ENCODE measurements at regions not wholly inside any gene's neighbourhood (a gene's known extent, or its start where the extent isn't known, plus 50 kb on each side); places are given as distances from the start of the nearest gene placed in this dataset.
A peak's percentile ranks its signal among the peaks of the same experiment; 100 is the strongest.

DNA sequence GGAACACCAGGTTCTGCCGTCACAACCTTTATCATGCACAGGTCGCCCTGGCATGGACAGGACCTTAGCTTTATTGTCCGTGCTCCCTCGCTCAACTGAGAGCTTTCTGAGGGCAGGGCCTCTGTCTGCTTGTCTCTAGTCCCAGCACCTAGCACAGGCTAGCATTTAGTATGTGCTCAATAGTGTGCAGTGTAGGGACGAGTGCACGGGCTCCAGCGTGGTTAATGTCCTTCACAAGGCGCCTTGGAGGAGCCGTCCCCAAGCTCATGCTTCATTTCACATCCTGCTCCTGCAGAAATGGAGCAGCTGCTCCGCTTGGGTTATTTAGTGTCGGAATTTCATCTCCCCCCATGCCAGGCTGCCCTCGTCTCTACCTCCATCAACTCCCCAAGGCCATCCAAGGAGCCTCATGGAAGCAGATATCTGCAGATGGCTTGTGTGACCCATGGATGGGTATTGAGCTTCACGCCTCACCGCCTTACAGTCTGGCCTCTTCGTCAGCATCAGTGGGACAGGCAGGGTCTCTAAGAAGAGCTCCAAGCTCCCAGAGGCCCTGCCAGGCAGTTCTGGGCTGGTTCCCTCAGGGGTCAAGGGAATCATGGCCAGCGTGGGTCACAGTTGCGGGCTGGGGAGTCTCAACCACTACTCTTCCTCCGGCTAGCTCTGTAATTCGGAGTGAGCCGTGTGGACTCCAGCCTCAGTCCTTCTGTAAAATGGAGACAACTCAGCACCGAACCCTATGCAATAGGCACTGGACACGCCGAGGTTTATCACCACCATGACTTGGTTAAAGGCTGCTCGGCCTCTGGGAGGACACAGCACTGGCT, 60.8 kb upstream of the APCDD1L start:
- H3K4me2 ChIP-seq (ENCODE audit: low read length, poor library complexity, severe bottlenecking): no peak overlapping the region
- no peak overlapping the region for H3K23ac ChIP-seq (ENCODE audit: low read length in 2 of 2)
- H3K79me1 ChIP-seq (replicated peaks; ENCODE audit: low read length, poor library complexity, severe bottlenecking): no peaks in the 10 kb centered on the region
- no peak overlapping the region for H3K18ac ChIP-seq (ENCODE audit: low read depth in 1 of 2, low read length in 2 of 2)
- H3K4me1 ChIP-seq (ENCODE audit: control insufficient read depth, insufficient read depth, low read depth, low read length): peaks cover 10% of the 10 kb centered on the region
- no peak overlapping the region for H3K4me3 ChIP-seq (ENCODE audit: insufficient read depth in 1 of 2, low read depth in 1 of 2, low read length in 2 of 2)
- no peak overlapping the region for H2BK15ac ChIP-seq (ENCODE audit: low read depth, poor library complexity, severe bottlenecking)
- no peak overlapping the region for H3K4ac ChIP-seq (ENCODE audit: low read depth in 1 of 2, low read length in 2 of 2)
- no peak overlapping the region for H2AFZ ChIP-seq (ENCODE audit: low read depth, low read length)
- no peak overlapping the region for H4K8ac ChIP-seq (ENCODE audit: low read length)
- H2BK12ac ChIP-seq (ENCODE audit: low read length in 2 of 2): no peak overlapping the region
- H3K14ac ChIP-seq (ENCODE audit: low read length in 2 of 2): no peak overlapping the region
- peak overlapping the region; percentile 81 for H2AK5ac ChIP-seq (ENCODE audit: low read length, severe bottlenecking)
- H2BK5ac ChIP-seq (ENCODE audit: low read depth, low read length, poor library complexity, severe bottlenecking): no peak overlapping the region
- no peak for DNase-seq
- no peak overlapping the region for H2BK120ac ChIP-seq (ENCODE audit: low read depth, low read length)
- peak overlapping the region; percentile 43 for H4K91ac ChIP-seq (ENCODE audit: low read length)
- no peak overlapping the region for H3K27ac ChIP-seq (ENCODE audit: low read length, poor library complexity, severe bottlenecking)
- no peak overlapping the region for H3K9ac ChIP-seq (ENCODE audit: low read length)
- H3K36me3 ChIP-seq (ENCODE audit: control insufficient read depth in 1 of 2, insufficient read depth in 2 of 2, low read depth in 1 of 2, low read length in 2 of 2): no peaks in the 10 kb centered on the region
- H3K9me3 ChIP-seq (ENCODE audit: control insufficient read depth, low read length): no peaks in the 10 kb centered on the region
- 87% methylated on average over 24 of the region's 24 CpGs for WGBS
- peaks cover 0 to 24% of the 10 kb centered on the region in 2 experiments for H3K27me3 ChIP-seq (ENCODE audit: control insufficient read depth in 1 of 2, insufficient read depth in 1 of 2, low read length in 2 of 2)

GRCh38 chr20:58574469-58574868, 59.3 kb upstream of the APCDD1L start:
- Histone ChIP-seq H3K23ac (ENCODE audit: low read length in 2 of 2) (no peak overlapping the region), H3K9ac (ENCODE audit: low read length) (no peak overlapping the region), H2AK5ac (ENCODE audit: low read length, severe bottlenecking) (no peak overlapping the region), H3K18ac (ENCODE audit: low read depth in 1 of 2, low read length in 2 of 2) (no peak overlapping the region), H3K27me3 (ENCODE audit: control insufficient read depth in 1 of 2, insufficient read depth in 1 of 2, low read length in 2 of 2) (peaks cover 0 to 29% of the 10 kb centered on the region in 2 experiments), H2BK15ac (ENCODE audit: low read depth, poor library complexity, severe bottlenecking) (no peak overlapping the region), H3K14ac (ENCODE audit: low read length in 2 of 2) (no peak overlapping the region), H4K91ac (ENCODE audit: low read length) (no peak overlapping the region), H3K4me3 (ENCODE audit: insufficient read depth in 1 of 2, low read depth in 1 of 2, low read length in 2 of 2) (no peak overlapping the region), H4K8ac (ENCODE audit: low read length) (no peak overlapping the region), H3K4me1 (ENCODE audit: control insufficient read depth, insufficient read depth, low read depth, low read length) (peaks cover 19% of the 10 kb centered on the region), H2BK5ac (ENCODE audit: low read depth, low read length, poor library complexity, severe bottlenecking) (no peak overlapping the region), H2BK12ac (ENCODE audit: low read length in 2 of 2) (no peak overlapping the region), H3K36me3 (ENCODE audit: control insufficient read depth in 1 of 2, insufficient read depth in 2 of 2, low read depth in 1 of 2, low read length in 2 of 2) (no peaks in the 10 kb centered on the region), H3K4me2 (ENCODE audit: low read length, poor library complexity, severe bottlenecking) (no peak overlapping the region), H2AFZ (ENCODE audit: low read depth, low read length) (no peak overlapping the region), H3K4ac (ENCODE audit: low read depth in 1 of 2, low read length in 2 of 2) (no peak overlapping the region), H3K27ac (ENCODE audit: low read length, poor library complexity, severe bottlenecking) (no peak overlapping the region), H3K9me3 (ENCODE audit: control insufficient read depth, low read length) (no peaks in the 10 kb centered on the region), H3K79me1 (replicated peaks; ENCODE audit: low read length, poor library complexity, severe bottlenecking) (no peaks in the 10 kb centered on the region), H2BK120ac (ENCODE audit: low read depth, low read length) (no peak overlapping the region)
- WGBS: 46% methylated on average over 1 of the region's 1 CpG
- no peak for DNase-seq

DNA sequence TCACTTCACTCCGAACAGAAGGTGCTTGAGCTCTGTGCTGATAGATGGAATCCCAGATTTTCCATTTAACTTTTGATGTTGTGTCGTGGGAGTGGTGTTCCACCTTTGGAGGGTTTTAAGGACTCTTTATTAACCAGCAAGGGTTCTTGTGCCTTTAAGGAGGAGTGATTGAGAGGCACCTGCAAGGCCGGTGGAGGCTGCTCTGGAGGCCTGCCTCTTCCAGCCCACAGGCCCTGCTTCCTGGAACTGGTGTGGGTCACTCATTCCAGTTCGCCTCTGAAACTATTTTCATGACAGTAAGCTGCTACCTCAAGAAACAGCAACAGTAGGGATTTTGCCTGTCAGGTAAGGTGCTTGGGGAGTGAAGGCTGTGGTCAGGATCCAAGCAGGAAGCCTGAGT, 58.8 kb upstream of the APCDD1L start:
- whole genome bisulfite sequencing: 95% methylated on average over 4 of the region's 4 CpGs
- Histone ChIP-seq H3K36me3 (ENCODE audit: control insufficient read depth in 1 of 2, insufficient read depth in 2 of 2, low read depth in 1 of 2, low read length in 2 of 2) (no peaks in the 10 kb centered on the region), H2BK120ac (ENCODE audit: low read depth, low read length) (no peak overlapping the region), H3K9me3 (ENCODE audit: control insufficient read depth, low read length) (no peaks in the 10 kb centered on the region), H3K9ac (ENCODE audit: low read length) (no peak overlapping the region), H3K4ac (ENCODE audit: low read depth in 1 of 2, low read length in 2 of 2) (no peak overlapping the region), H2BK15ac (ENCODE audit: low read depth, poor library complexity, severe bottlenecking) (no peak overlapping the region), H4K91ac (ENCODE audit: low read length) (no peak overlapping the region), H3K18ac (ENCODE audit: low read depth in 1 of 2, low read length in 2 of 2) (no peak overlapping the region), H3K4me2 (ENCODE audit: low read length, poor library complexity, severe bottlenecking) (no peak overlapping the region), H3K27me3 (ENCODE audit: control insufficient read depth in 1 of 2, insufficient read depth in 1 of 2, low read length in 2 of 2) (peaks cover 0 to 34% of the 10 kb centered on the region in 2 experiments), H3K14ac (ENCODE audit: low read length in 2 of 2) (no peak overlapping the region), H3K79me1 (replicated peaks; ENCODE audit: low read length, poor library complexity, severe bottlenecking) (no peaks in the 10 kb centered on the region), H3K4me3 (ENCODE audit: insufficient read depth in 1 of 2, low read depth in 1 of 2, low read length in 2 of 2) (no peak overlapping the region), H2BK12ac (ENCODE audit: low read length in 2 of 2) (no peak overlapping the region), H2AFZ (ENCODE audit: low read depth, low read length) (no peak overlapping the region), H2BK5ac (ENCODE audit: low read depth, low read length, poor library complexity, severe bottlenecking) (no peak overlapping the region), H2AK5ac (ENCODE audit: low read length, severe bottlenecking) (peak overlapping the region; percentile 42), H4K8ac (ENCODE audit: low read length) (no peak overlapping the region), H3K23ac (ENCODE audit: low read length in 2 of 2) (no peak overlapping the region), H3K4me1 (ENCODE audit: control insufficient read depth, insufficient read depth, low read depth, low read length) (peaks cover 20% of the 10 kb centered on the region), H3K27ac (ENCODE audit: low read length, poor library complexity, severe bottlenecking) (no peak overlapping the region)
- no peak for DNase-seq

DNA sequence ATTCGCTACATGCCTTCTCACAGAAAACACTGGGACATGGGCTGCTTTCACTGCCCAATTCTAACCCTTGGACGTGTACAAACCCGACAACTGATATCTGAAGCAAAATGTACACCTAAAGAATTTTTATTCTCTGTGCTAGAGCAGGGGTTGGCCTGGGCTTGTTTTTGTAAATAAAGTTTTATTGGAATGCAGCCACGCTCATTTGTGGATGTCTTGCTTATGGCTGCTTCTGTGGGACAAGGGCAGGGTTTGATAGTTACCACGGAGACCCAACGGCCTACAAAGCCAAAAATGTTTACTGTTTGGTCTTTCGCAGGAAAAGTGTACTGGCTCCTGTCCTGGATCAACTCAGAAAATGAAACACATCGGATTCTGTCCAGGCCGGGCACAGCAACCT, 58.1 kb upstream of the APCDD1L start:
- Histone ChIP-seq H2BK120ac (ENCODE audit: low read depth, low read length) (no peak overlapping the region), H3K18ac (ENCODE audit: low read depth in 1 of 2, low read length in 2 of 2) (no peak overlapping the region), H3K9me3 (ENCODE audit: control insufficient read depth, low read length) (no peaks in the 10 kb centered on the region), H4K8ac (ENCODE audit: low read length) (no peak overlapping the region), H2AK5ac (ENCODE audit: low read length, severe bottlenecking) (peak overlapping the region; percentile 94), H4K91ac (ENCODE audit: low read length) (no peak overlapping the region), H3K23ac (ENCODE audit: low read length in 2 of 2) (no peak overlapping the region), H3K4me2 (ENCODE audit: low read length, poor library complexity, severe bottlenecking) (no peak overlapping the region), H2BK15ac (ENCODE audit: low read depth, poor library complexity, severe bottlenecking) (no peak overlapping the region), H2BK12ac (ENCODE audit: low read length in 2 of 2) (no peak overlapping the region), H3K4ac (ENCODE audit: low read depth in 1 of 2, low read length in 2 of 2) (no peak overlapping the region), H3K27ac (ENCODE audit: low read length, poor library complexity, severe bottlenecking) (no peak overlapping the region), H3K36me3 (ENCODE audit: control insufficient read depth in 1 of 2, insufficient read depth in 2 of 2, low read depth in 1 of 2, low read length in 2 of 2) (no peaks in the 10 kb centered on the region), H3K9ac (ENCODE audit: low read length) (no peak overlapping the region), H3K14ac (ENCODE audit: low read length in 2 of 2) (no peak overlapping the region), H3K4me1 (ENCODE audit: control insufficient read depth, insufficient read depth, low read depth, low read length) (peaks cover 25% of the 10 kb centered on the region), H3K27me3 (ENCODE audit: control insufficient read depth in 1 of 2, insufficient read depth in 1 of 2, low read length in 2 of 2) (peaks cover 0 to 35% of the 10 kb centered on the region in 2 experiments), H2BK5ac (ENCODE audit: low read depth, low read length, poor library complexity, severe bottlenecking) (no peak overlapping the region), H3K4me3 (ENCODE audit: insufficient read depth in 1 of 2, low read depth in 1 of 2, low read length in 2 of 2) (no peak overlapping the region), H2AFZ (ENCODE audit: low read depth, low read length) (no peak overlapping the region), H3K79me1 (replicated peaks; ENCODE audit: low read length, poor library complexity, severe bottlenecking) (no peaks in the 10 kb centered on the region)
- 96% methylated on average over 9 of the region's 9 CpGs for WGBS
- no peak for DNase-seq

Measured in mesenchymal stem cell (in vitro differentiated cells and primary cell).